ENCODE measurements at regions not wholly inside any gene's neighbourhood (a gene's known extent, or its start where the extent isn't known, plus 50 kb on each side); places are given as distances from the start of the nearest gene placed in this dataset.

DNA sequence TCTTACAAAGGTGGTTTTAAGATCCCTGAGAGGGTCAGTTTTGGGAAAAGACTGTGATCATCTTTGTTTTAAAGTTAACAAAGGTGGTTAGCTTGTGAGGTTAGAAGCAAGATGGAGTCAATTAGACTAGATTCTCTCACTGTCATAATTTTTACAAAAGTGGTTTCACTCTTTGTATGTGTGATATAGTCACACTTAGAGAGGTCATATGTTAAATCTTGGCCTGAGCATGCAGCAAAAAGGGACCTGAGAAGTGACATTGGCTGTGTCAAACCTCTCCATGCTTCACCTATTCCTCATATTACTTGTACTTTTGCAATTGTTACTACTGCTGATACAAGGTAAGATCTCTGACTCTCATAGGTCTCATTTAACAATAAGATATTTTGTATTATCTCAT is 368.0 kb downstream of the TBC1D32 start:
- Histone ChIP-seq H3K4me3 (ENCODE audit: low read depth, low read length) (no peak overlapping the region), H3K9me3 (ENCODE audit: control insufficient read depth, insufficient read depth, low read length) (no peaks in the 10 kb centered on the region), H3K27me3 (ENCODE audit: control insufficient read depth, insufficient read depth, low read length) (no peaks in the 10 kb centered on the region), H3K27ac (ENCODE audit: low read depth, low read length) (no peak overlapping the region)
- DNase-seq (ENCODE audit: low read depth, low spot score), result no peak
- ChIA-PET CTCF (no interaction called here), POLR2A (no interaction called here)
- TF ChIP-seq, protein P1, sequence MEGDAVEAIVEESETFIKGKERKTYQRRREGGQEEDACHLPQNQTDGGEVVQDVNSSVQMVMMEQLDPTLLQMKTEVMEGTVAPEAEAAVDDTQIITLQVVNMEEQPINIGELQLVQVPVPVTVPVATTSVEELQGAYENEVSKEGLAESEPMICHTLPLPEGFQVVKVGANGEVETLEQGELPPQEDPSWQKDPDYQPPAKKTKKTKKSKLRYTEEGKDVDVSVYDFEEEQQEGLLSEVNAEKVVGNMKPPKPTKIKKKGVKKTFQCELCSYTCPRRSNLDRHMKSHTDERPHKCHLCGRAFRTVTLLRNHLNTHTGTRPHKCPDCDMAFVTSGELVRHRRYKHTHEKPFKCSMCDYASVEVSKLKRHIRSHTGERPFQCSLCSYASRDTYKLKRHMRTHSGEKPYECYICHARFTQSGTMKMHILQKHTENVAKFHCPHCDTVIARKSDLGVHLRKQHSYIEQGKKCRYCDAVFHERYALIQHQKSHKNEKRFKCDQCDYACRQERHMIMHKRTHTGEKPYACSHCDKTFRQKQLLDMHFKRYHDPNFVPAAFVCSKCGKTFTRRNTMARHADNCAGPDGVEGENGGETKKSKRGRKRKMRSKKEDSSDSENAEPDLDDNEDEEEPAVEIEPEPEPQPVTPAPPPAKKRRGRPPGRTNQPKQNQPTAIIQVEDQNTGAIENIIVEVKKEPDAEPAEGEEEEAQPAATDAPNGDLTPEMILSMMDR (IDR thresholded peaks at IDR 0.05; ENCODE audit: low read depth, low read length), result no peak

DNA sequence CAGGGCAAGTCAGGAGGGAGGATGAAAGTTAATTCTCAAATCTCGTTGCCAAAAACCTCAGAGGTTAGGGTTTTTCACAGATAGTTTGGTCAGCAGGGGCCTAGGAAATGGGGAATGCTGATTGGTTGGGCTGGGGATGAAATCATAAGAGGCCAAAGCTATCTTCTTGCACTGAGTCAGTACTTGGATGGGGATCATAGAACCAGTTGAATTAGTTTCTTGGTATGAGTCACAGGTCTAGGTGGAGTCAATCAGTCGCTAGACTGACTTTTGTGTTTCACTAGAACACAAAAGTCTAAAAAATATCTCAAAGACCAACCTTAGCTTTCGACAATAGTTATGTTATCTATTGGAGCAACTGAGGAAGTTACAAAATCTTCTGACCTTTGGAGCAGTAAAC is 368.5 kb downstream of the TBC1D32 start:
- Histone ChIP-seq H3K27me3 (ENCODE audit: control insufficient read depth, insufficient read depth, low read length) (no peaks in the 10 kb centered on the region), H3K27ac (ENCODE audit: low read depth, low read length) (no peak overlapping the region), H3K4me3 (ENCODE audit: low read depth, low read length) (no peak overlapping the region), H3K9me3 (ENCODE audit: control insufficient read depth, insufficient read depth, low read length) (no peaks in the 10 kb centered on the region)
- ChIA-PET CTCF (no interaction called here), POLR2A (no interaction called here)
- DNase-seq (ENCODE audit: low read depth, low spot score), result no peak
- TF ChIP-seq, protein P1 (IDR thresholded peaks at IDR 0.05; ENCODE audit: low read depth, low read length), result no peak

DNA sequence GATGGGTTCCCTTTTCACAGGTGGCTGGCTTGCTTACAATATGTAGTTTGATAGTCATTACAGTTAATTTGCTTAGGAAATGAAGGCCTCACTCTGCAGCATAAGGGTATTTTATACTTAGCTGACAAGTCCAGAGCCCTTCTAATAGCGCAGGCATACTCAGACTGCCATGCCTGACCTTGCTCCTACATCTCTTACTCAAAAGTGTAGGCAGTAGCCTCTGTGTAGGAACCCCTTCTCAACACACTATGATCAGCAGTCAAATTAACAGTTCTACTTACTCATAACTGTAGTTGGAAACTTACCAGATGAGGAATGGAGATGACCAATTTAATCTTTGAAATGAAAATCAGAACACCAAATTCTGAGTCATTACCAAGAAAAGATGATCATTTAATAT is 373.5 kb downstream of the TBC1D32 start:
- Histone ChIP-seq H3K4me3 (ENCODE audit: low read depth, low read length) (no peak overlapping the region), H3K27me3 (ENCODE audit: control insufficient read depth, insufficient read depth, low read length) (no peaks in the 10 kb centered on the region), H3K27ac (ENCODE audit: low read depth, low read length) (no peak overlapping the region), H3K9me3 (ENCODE audit: control insufficient read depth, insufficient read depth, low read length) (no peaks in the 10 kb centered on the region)
- no peak for DNase-seq (ENCODE audit: low read depth, low spot score)
- POLR2A ChIA-PET, result no interaction called here
- TF ChIP-seq, protein P1 (IDR thresholded peaks at IDR 0.05; ENCODE audit: low read depth, low read length), result no peak
- CTCF ChIA-PET, result no interaction called here

DNA sequence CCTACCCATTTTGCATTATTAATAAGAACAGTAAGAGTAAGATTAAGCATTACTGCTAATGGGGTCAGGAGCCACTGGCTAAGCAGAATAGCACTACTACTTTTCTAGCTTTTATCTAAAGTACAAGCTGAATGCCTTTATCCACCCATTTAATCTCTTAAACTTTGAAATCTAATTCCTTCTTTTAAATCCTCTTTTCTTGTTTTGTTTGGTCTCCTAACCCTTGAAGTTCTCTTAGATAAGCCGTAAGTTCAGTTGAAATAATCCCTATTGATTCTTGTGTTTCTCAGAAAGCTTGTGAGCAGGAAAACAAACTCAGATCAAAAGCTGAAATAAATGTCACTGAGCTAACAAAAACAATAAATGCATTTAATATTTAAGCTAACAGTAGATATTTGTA is 380.2 kb downstream of the TBC1D32 start:
- H3K27ac ChIP-seq (ENCODE audit: low read depth, low read length), result no peak overlapping the region
- ChIA-PET CTCF (no interaction called here), POLR2A (no interaction called here)
- no peak for DNase-seq (ENCODE audit: low read depth, low spot score)
- TF ChIP-seq, protein P1 (IDR thresholded peaks at IDR 0.05; ENCODE audit: low read depth, low read length), result no peak
- no peak overlapping the region for H3K4me3 ChIP-seq (ENCODE audit: low read depth, low read length)
- H3K9me3 ChIP-seq (ENCODE audit: control insufficient read depth, insufficient read depth, low read length), result no peaks in the 10 kb centered on the region
- H3K27me3 ChIP-seq (ENCODE audit: control insufficient read depth, insufficient read depth, low read length), result no peaks in the 10 kb centered on the region

DNA sequence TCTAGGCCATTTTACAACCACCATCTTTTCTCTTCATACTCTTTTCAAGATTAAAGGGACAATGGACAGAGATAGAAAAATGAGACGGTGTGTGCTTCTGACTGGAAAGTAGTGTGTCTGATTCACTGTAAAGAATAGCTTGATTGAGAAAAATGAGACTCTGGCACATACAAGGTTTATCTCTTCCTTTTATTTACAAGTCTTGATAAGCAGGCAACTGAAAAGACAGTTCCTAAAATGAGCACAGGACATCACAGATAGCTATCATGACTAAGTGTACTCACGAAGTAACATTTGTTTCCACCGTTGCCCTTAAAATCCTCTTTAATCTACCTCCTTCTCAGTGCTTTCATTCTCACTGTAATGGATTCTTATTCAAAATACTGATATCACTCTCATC is 383.0 kb downstream of the TBC1D32 start:
- DNase-seq (ENCODE audit: low read depth, low spot score), result no peak
- Histone ChIP-seq H3K27me3 (ENCODE audit: control insufficient read depth, insufficient read depth, low read length) (no peaks in the 10 kb centered on the region), H3K27ac (ENCODE audit: low read depth, low read length) (no peak overlapping the region), H3K9me3 (ENCODE audit: control insufficient read depth, insufficient read depth, low read length) (no peaks in the 10 kb centered on the region), H3K4me3 (ENCODE audit: low read depth, low read length) (no peak overlapping the region)
- POLR2A ChIA-PET, result no interaction called here
- CTCF ChIA-PET, result no interaction called here
- TF ChIP-seq, protein P1 (IDR thresholded peaks at IDR 0.05; ENCODE audit: low read depth, low read length), result no peak

Measured in AG04450 (cell line).